A549 (cell line): ENCODE measurements at regions not wholly inside any gene's neighbourhood (a gene's known extent, or its start where the extent isn't known, plus 50 kb on each side); places are given as distances from the start of the nearest gene placed in this dataset.

Experiments
- ATAC-seq, 2 experiments: fragments of 200-7000 bp in 1 of 2; fragments of >200 bp in 1 of 2; cut with Nextera tagmentation in 1 of 2; cut with Tn5 transposase in 1 of 2; 3 replicates each; pipeline versions ENCODE4 v1.8.0 to v1.9.1; 2018 to 2020; ENCODE audit warnings: mild to moderate bottlenecking in 1 of 2, moderate library complexity in 1 of 2
- CTCF ChIA-PET: fragments of 300-600 bp; sonication (Branson Sonifier 250); formaldehyde crosslinking; extraction: SDS; loops from one replicate; lab custom pipeline; 2021; ENCODE audit warnings: antibody characterized with exemption, inconsistent platforms; lab: Yijun Ruan, JAX
- POLR2A ChIA-PET: fragments of 350-600 bp; formaldehyde crosslinking; extraction: SDS; loops from one replicate; lab custom pipeline; 2021; ENCODE audit warnings: antibody characterized with exemption, inconsistent platforms; lab: Yijun Ruan, JAX
- DNase-seq, 2 experiments: peaks; one replicate each; pipeline versions ENCODE4 v3.0.0 to v3.0.0-alpha.2; 2011 to 2016; ENCODE audit warnings: low read depth in 1 of 2, low spot score in 1 of 2
- FAIRE-seq: peaks from 2 replicates; lab custom pipeline; 2011; peaks lifted over from hg19 to GRCh38; lab: Jason Lieb, UNC
- H3K27ac ChIP-seq, 2 experiments: fragments of >200 bp; sonication (Bioruptor Twin); formaldehyde crosslinking; 3 replicates each; pipeline ENCODE4 v1.5.1; 2016 to 2017
- H3K4me1 ChIP-seq: fragments of >200 bp; sonication (Bioruptor Twin); formaldehyde crosslinking; 3 replicates; pipeline ENCODE4 v1.6.1; 2016
- H3K4me2 ChIP-seq: fragments of >200 bp; sonication (Bioruptor Twin); formaldehyde crosslinking; 3 replicates; pipeline ENCODE4 v1.6.1; 2016
- H3K4me3 ChIP-seq: fragments of >200 bp; sonication (Bioruptor Twin); formaldehyde crosslinking; 3 replicates; pipeline ENCODE4 v1.5.1; 2016
- H3K9me3 ChIP-seq: fragments of >200 bp; sonication (Bioruptor Twin); formaldehyde crosslinking; 3 replicates; pipeline ENCODE4 v1.6.1; 2016
- BHLHE40 ChIP-seq: IDR thresholded peaks from 2 replicates; pipeline ENCODE4 v1.6.1; 2012; ENCODE audit warnings: low read depth, low read length, inconsistent platforms
- CEBPB ChIP-seq, 2 experiments: fragments of >200 bp in 1 of 2; sonication (Bioruptor Twin) in 1 of 2; formaldehyde crosslinking in 1 of 2; IDR thresholded peaks; 2 replicates each; pipeline ENCODE4 v1.6.1; 2012 to 2016
- E2F6 ChIP-seq: IDR thresholded peaks from 2 replicates; pipeline ENCODE4 v1.6.1; 2012; ENCODE audit warnings: low read depth, borderline replicate concordance
- EHMT2 ChIP-seq: fragments of 200-600 bp; sonication (generic); IDR thresholded peaks from 2 replicates; pipeline ENCODE4 v1.6.1; 2016; ENCODE audit warnings: antibody characterized with exemption, low read depth, mild to moderate bottlenecking, moderate library complexity
- FOSB ChIP-seq: fragments of 250-450 bp; sonication (Bioruptor Pico); IDR thresholded peaks from 2 replicates; pipeline ENCODE4 v1.5.0; 2020; ENCODE audit warnings: mild to moderate bottlenecking, moderate library complexity
- FOSL2 ChIP-seq, 2 experiments: fragments of 450-650 bp in 1 of 2; fragments of >200 bp in 1 of 2; sonication (Bioruptor Twin) in 1 of 2; formaldehyde crosslinking; IDR thresholded peaks; 2 replicates each; pipeline versions ENCODE4 v1.5.0 to v1.6.1; 2016 to 2020; ENCODE audit warnings: mild to moderate bottlenecking in 1 of 2, moderate library complexity in 1 of 2
- HEYL ChIP-seq: fragments of 250-450 bp; sonication (Bioruptor Pico); IDR thresholded peaks from 2 replicates; pipeline ENCODE4 v1.8.0; 2021; ENCODE audit warnings: mild to moderate bottlenecking, moderate library complexity
- HMGXB4 ChIP-seq: fragments of 250-450 bp; sonication (Bioruptor Pico); IDR thresholded peaks from 2 replicates; pipeline ENCODE4 v1.5.0; 2021; ENCODE audit warnings: mild to moderate bottlenecking, moderate library complexity, borderline replicate concordance
- HOXB5 ChIP-seq: fragments of 250-450 bp; sonication (Bioruptor Pico); IDR thresholded peaks from 2 replicates; pipeline ENCODE4 v1.5.0; 2020; ENCODE audit warnings: mild to moderate bottlenecking, moderate library complexity
- JUN ChIP-seq, 2 experiments: fragments of >200 bp; sonication (Bioruptor Twin); formaldehyde crosslinking; IDR thresholded peaks; 2 replicates in 1 of 2; 3 replicates in 1 of 2; pipeline ENCODE4 v1.6.1; 2016 to 2017
- KDM5A ChIP-seq: fragments of 200-600 bp; sonication (generic); IDR thresholded peaks from 2 replicates; pipeline ENCODE4 v1.6.1; 2016; ENCODE audit warnings: antibody characterized with exemption, mild to moderate bottlenecking
- MAFK ChIP-seq: fragments of 450-650 bp; IDR thresholded peaks from 2 replicates; pipeline ENCODE4 v1.6.1; 2014; ENCODE audit not compliant: partially characterized antibody
- MAX ChIP-seq: IDR thresholded peaks from 2 replicates; pipeline ENCODE4 v1.6.1; 2012
- MAZ ChIP-seq: fragments of 150-350 bp; IDR thresholded peaks from 2 replicates; pipeline ENCODE4 v1.6.1; 2014; ENCODE audit warnings: antibody characterized with exemption, low read depth, low read length, borderline replicate concordance
- MYC ChIP-seq: IDR thresholded peaks from 2 replicates; pipeline ENCODE4 v1.6.1; 2012; ENCODE audit warnings: mild to moderate bottlenecking, inconsistent platforms, low read length, improper control_type of control experiment, borderline replicate concordance
- NPAS2 ChIP-seq: fragments of 250-450 bp; sonication (Bioruptor Pico); IDR thresholded peaks from 2 replicates; pipeline ENCODE4 v1.8.0; 2022; ENCODE audit warnings: mild to moderate bottlenecking, moderate library complexity, borderline replicate concordance
- PBX3 ChIP-seq: IDR thresholded peaks from 2 replicates; pipeline ENCODE4 v1.6.1; 2012
- RARB ChIP-seq: fragments of 250-450 bp; sonication (Bioruptor Pico); IDR thresholded peaks from 2 replicates; pipeline ENCODE4 v1.8.0; 2021; ENCODE audit warnings: mild to moderate bottlenecking, moderate library complexity
- RCOR1 ChIP-seq: fragments of 150-350 bp; IDR thresholded peaks from 2 replicates; pipeline ENCODE4 v1.6.1; 2014; ENCODE audit warnings: antibody characterized with exemption, low read length, low read depth
- RFX5 ChIP-seq: fragments of 450-650 bp; IDR thresholded peaks from 2 replicates; pipeline ENCODE4 v1.7.1; 2014; ENCODE audit warnings: antibody characterized with exemption, mild to moderate bottlenecking, moderate library complexity
- SREBF2 ChIP-seq: fragments of 450-650 bp; IDR thresholded peaks from 2 replicates; pipeline ENCODE4 v1.6.1; 2014; ENCODE audit warnings: mild to moderate bottlenecking, moderate library complexity
- USF2 ChIP-seq: fragments of 450-650 bp; IDR thresholded peaks from 2 replicates; pipeline ENCODE4 v1.6.1; 2014; ENCODE audit warnings: antibody characterized with exemption
- ZFP36 ChIP-seq: fragments of 450-650 bp; IDR thresholded peaks from 2 replicates; pipeline ENCODE4 v1.6.1; 2014; ENCODE audit warnings: borderline replicate concordance; ENCODE audit not compliant: partially characterized antibody
- ZSCAN20 ChIP-seq: fragments of 250-450 bp; sonication (Bioruptor Pico); IDR thresholded peaks from 2 replicates; pipeline ENCODE4 v1.8.0; 2022; ENCODE audit warnings: mild to moderate bottlenecking, moderate library complexity
- WGBS: methylation state at CpG from one replicate; pipeline ENCODE4 v1.1.6; 2017; ENCODE audit errors: missing lambda C conversion rate; 5-methylcytosine and 5-hydroxymethylcytosine counted together

GRCh38 chr5:122586351-122586750 is 188.5 kb upstream of the SNX2 start:
- no peak overlapping the region for H3K4me3 ChIP-seq
- WGBS: 59% methylated on average over 1 of the region's 1 CpG
- no peak for FAIRE-seq
- ChIA-PET CTCF (no interaction called here), POLR2A (no interaction called here)
- H3K27ac ChIP-seq: no peak overlapping the region
- no peaks in the 10 kb centered on the region for H3K4me1 ChIP-seq
- no peak overlapping the region for H3K4me2 ChIP-seq
- ATAC-seq: no peak
- DNase-seq: no peak
- TF ChIP-seq SREBF2: no peak
- no peak for TF ChIP-seq HOXB5 (CRISPR knock-in tag)
- no peak for TF ChIP-seq KDM5A
- TF ChIP-seq NPAS2 (CRISPR knock-in tag): no peak
- TF ChIP-seq MYC: no peak
- TF ChIP-seq FOSL2 (IDR thresholded peaks at IDR 0.05): no peak
- TF ChIP-seq FOSL2 (CRISPR knock-in tag; IDR thresholded peaks at IDR 0.05): no peak
- TF ChIP-seq MAFK: no peak
- no peak for TF ChIP-seq EHMT2
- no peak for TF ChIP-seq CEBPB (IDR thresholded peaks at IDR 0.05)
- no peak for TF ChIP-seq MAZ
- no peak for TF ChIP-seq MAX
- no peaks in the 10 kb centered on the region for H3K9me3 ChIP-seq

- ChIA-PET POLR2A (no interaction called here), CTCF (no interaction called here)
- H3K27ac ChIP-seq: no peak overlapping the region
- H3K9me3 ChIP-seq: no peaks in the 10 kb centered on the region
- H3K4me3 ChIP-seq: no peak overlapping the region
- no peak for TF ChIP-seq ZSCAN20 (CRISPR knock-in tag)
- TF ChIP-seq USF2: no peak
- TF ChIP-seq RARB (CRISPR knock-in tag): no peak
- TF ChIP-seq PBX3: no peak
- TF ChIP-seq BHLHE40: no peak
- no peak for TF ChIP-seq E2F6
- TF ChIP-seq HEYL (CRISPR knock-in tag): no peak
- no peak for TF ChIP-seq FOSB (CRISPR knock-in tag)
- TF ChIP-seq RFX5: no peak
- TF ChIP-seq ZFP36: no peak
- TF ChIP-seq RCOR1: no peak
- no peak for TF ChIP-seq CEBPB (IDR thresholded peaks at IDR 0.05)
- WGBS: 6% methylated on average over 3 of the region's 3 CpGs
- ATAC-seq (no peak), FAIRE-seq (no peak), DNase-seq (no peak)
- no peaks in the 10 kb centered on the region for H3K4me1 ChIP-seq
- no peak overlapping the region for H3K4me2 ChIP-seq
Measured at GRCh38 chr5:122591828-122592227, 183.1 kb upstream of the SNX2 start.

- Histone ChIP-seq H3K9me3 (no peaks in the 10 kb centered on the region), H3K4me3 (no peak overlapping the region), H3K27ac (no peak overlapping the region), H3K4me1 (no peaks in the 10 kb centered on the region), H3K4me2 (no peak overlapping the region)
- ATAC-seq (no peak), DNase-seq (no peak), FAIRE-seq (no peak)
- CTCF ChIA-PET: no interaction called here
- POLR2A ChIA-PET: no interaction called here
- no peak for TF ChIP-seq RARB (CRISPR knock-in tag)
- no peak for TF ChIP-seq MAX
- TF ChIP-seq HMGXB4 (CRISPR knock-in tag): no peak
- TF ChIP-seq MAZ: no peak
- TF ChIP-seq JUN (IDR thresholded peaks at IDR 0.05): no peak
Measured at GRCh38 chr5:122599000-122599399, 175.9 kb upstream of the SNX2 start.
